Lower lobe of right lung (tissue), 2 donors: ENCODE measurements at regions not wholly inside any gene's neighbourhood (a gene's known extent, or its start where the extent isn't known, plus 50 kb on each side); places are given as distances from the start of the nearest gene placed in this dataset.

ENCODE experiments used
- ATAC-seq, 2 donors: fragments of 200-7000 bp; cut with Tn5 transposase; one replicate each; pipeline ENCODE4 v1.9.1; 2020 to 2022; ENCODE audit warnings: mild to moderate bottlenecking in 2 of 2, moderate library complexity in 2 of 2
- DNase-seq: peaks from one replicate; pipeline ENCODE4 v3.0.0-alpha.2; 2020
- H3K27ac ChIP-seq: fragments of 200-600 bp; one replicate; pipeline ENCODE4 v1.8.0; 2022
- H3K27me3 ChIP-seq: fragments of 200-600 bp; one replicate; pipeline ENCODE4 v1.8.0; 2022; ENCODE audit warnings: low read depth
- H3K36me3 ChIP-seq: fragments of 200-600 bp; one replicate; pipeline ENCODE4 v1.8.0; 2022; ENCODE audit warnings: mild to moderate bottlenecking
- H3K4me1 ChIP-seq: fragments of 200-600 bp; one replicate; pipeline ENCODE4 v1.8.0; 2022
- H3K4me3 ChIP-seq: fragments of 200-600 bp; one replicate; pipeline ENCODE4 v1.8.0; 2022; ENCODE audit warnings: mild to moderate bottlenecking
- H3K9me3 ChIP-seq: fragments of 200-600 bp; one replicate; pipeline ENCODE4 v1.8.0; 2022
- intact Hi-C: fragments of 100-400 bp; cut with DNase I; formaldehyde crosslinking; loops from one replicate; pipeline ENCODE4 v1.11.0; 2022
- TF ChIP-seq, protein P1 (sequence below): fragments of 200-600 bp; IDR thresholded peaks from one replicate; pipeline ENCODE4 v1.8.0; 2022; ENCODE audit warnings: antibody characterized with exemption, mild to moderate bottlenecking
- donor health status: DM: no; HTN: yes; CAD: no; lungs with severe emphysema.

DNA sequence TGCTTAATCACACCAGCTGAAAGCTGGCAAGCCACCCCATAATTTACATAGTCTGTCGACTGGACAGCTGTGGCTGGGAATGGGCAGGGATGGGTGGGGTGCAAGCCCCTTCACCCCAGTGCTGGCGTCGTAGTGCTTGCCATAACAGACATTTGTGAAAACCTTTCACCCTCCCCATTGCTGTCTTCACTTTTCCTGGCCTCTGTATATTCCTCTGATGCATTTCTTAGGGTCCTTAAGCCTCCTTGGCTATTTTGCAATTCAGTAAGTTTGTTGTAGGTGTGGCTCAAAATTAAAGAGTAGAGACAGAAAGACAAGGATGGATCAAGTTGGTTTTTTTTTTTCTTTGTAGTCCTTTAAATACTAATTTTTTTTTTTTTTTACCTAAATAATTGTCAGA, 383.3 kb upstream of the MCTP2 start:
- intact Hi-C loops, result no loop called here
- H3K4me1 ChIP-seq, result no peaks in the 10 kb centered on the region
- no peaks in the 10 kb centered on the region for H3K9me3 ChIP-seq
- no peak overlapping the region for H3K4me3 ChIP-seq
- ATAC-seq, result no peak
- TF ChIP-seq, protein P1, sequence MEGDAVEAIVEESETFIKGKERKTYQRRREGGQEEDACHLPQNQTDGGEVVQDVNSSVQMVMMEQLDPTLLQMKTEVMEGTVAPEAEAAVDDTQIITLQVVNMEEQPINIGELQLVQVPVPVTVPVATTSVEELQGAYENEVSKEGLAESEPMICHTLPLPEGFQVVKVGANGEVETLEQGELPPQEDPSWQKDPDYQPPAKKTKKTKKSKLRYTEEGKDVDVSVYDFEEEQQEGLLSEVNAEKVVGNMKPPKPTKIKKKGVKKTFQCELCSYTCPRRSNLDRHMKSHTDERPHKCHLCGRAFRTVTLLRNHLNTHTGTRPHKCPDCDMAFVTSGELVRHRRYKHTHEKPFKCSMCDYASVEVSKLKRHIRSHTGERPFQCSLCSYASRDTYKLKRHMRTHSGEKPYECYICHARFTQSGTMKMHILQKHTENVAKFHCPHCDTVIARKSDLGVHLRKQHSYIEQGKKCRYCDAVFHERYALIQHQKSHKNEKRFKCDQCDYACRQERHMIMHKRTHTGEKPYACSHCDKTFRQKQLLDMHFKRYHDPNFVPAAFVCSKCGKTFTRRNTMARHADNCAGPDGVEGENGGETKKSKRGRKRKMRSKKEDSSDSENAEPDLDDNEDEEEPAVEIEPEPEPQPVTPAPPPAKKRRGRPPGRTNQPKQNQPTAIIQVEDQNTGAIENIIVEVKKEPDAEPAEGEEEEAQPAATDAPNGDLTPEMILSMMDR, result no peak
- no peak for DNase-seq
- no peak overlapping the region for H3K27ac ChIP-seq
- no peaks in the 10 kb centered on the region for H3K27me3 ChIP-seq
- H3K36me3 ChIP-seq, result no peaks in the 10 kb centered on the region

DNA sequence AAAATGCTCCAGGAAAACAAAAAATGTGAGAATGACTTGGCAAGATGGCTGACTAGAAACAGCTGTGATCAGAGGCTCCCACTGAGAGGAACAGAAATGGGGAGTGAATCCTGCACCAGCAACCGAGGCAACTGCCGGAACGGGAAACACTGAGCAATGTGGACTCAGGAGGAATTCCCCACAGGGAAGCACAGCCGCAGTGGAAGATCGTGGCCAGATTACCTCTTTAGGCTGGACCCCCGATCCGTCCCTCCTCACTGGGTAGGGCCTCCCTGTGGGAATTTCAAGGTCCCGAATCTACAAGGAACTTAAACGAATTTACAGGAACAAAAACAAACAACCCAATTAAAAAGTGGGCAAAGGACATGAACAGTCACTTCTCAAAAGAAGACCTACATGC, 385.2 kb upstream of the MCTP2 start:
- Histone ChIP-seq H3K4me1 (no peaks in the 10 kb centered on the region), H3K36me3 (no peaks in the 10 kb centered on the region), H3K9me3 (no peaks in the 10 kb centered on the region), H3K4me3 (no peak overlapping the region), H3K27ac (no peak overlapping the region), H3K27me3 (no peaks in the 10 kb centered on the region)
- intact Hi-C loops, result no loop called here
- TF ChIP-seq, protein P1, result no peak
- ATAC-seq (no peak), DNase-seq (no peak)

DNA sequence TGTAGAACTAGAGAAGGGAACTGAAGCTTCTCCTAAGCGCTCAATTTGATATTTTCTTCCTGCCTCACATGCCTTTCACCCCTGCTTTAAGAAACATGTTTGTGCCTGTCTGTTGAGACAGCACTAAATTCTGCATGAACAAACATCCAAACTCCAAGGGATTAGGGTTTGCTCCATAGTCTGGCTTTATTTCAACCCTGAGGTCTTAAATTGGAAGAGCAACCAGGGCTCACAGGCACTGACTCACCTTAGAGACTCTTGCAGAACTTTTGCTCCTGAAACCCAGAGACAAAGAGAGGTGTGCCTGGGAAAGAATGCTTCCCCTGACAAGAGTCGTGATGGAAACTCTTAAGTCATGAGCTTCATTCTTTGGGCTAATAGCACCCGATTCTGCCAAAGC, 393.9 kb upstream of the MCTP2 start:
- no peak for ATAC-seq
- H3K9me3 ChIP-seq, result no peaks in the 10 kb centered on the region
- no peak for DNase-seq
- no peaks in the 10 kb centered on the region for H3K36me3 ChIP-seq
- intact Hi-C loops, result no loop called here
- H3K27ac ChIP-seq, result no peak overlapping the region
- no peak overlapping the region for H3K4me3 ChIP-seq
- TF ChIP-seq, protein P1, result no peak
- H3K4me1 ChIP-seq, result no peaks in the 10 kb centered on the region
- H3K27me3 ChIP-seq, result no peaks in the 10 kb centered on the region

DNA sequence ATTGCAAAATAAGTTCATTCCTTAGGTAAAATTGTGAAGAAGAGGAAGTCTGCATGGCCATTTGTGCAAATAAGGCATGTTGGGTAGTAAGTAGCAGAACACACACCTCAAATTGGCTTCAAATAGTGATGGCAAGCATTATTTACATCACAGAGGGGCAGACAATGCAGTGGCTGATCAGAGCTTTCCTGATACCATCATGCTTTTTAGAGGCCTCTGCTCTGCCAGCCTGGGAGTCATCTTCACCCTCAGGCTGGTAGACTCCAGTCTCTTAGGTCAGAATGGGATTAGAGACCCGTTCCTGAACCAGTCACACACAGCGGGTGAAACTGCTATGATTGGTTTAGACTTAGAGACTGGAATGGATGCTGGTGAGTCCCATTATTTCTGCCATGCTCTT, 396.0 kb upstream of the MCTP2 start:
- H3K27me3 ChIP-seq, result no peaks in the 10 kb centered on the region
- H3K36me3 ChIP-seq, result no peaks in the 10 kb centered on the region
- ATAC-seq, result no peak
- no peak overlapping the region for H3K27ac ChIP-seq
- H3K4me1 ChIP-seq, result no peaks in the 10 kb centered on the region
- H3K4me3 ChIP-seq, result no peak overlapping the region
- H3K9me3 ChIP-seq, result no peaks in the 10 kb centered on the region
- TF ChIP-seq, protein P1, result no peak
- DNase-seq, result no peak
- intact Hi-C loops, result no loop called here

DNA sequence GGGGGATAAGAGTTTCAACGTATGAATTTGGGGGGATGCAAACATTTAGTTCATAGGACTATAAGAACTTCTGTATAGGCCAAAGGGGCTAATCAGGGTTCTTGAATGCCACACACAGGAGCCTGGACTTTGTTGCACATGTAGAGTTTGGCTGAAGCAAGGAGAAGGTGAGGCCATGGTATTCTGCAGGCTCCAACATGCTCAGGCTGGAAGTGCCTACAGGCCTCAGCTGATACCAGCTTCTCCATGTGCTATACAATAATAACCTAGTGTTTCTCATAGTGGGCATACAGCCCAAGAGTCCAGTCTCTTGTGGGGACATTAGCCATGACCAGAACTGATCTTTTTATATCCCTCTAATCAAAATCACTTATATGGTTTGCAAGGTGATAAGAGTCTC, 399.7 kb upstream of the MCTP2 start:
- Histone ChIP-seq H3K27me3 (no peaks in the 10 kb centered on the region), H3K36me3 (no peaks in the 10 kb centered on the region), H3K4me1 (no peaks in the 10 kb centered on the region), H3K4me3 (no peak overlapping the region), H3K9me3 (no peaks in the 10 kb centered on the region), H3K27ac (no peak overlapping the region)
- DNase-seq (no peak), ATAC-seq (no peak)
- intact Hi-C loops, result no loop called here
- TF ChIP-seq, protein P1, result no peak
